HCT116 (cell line): ENCODE measurements at regions not wholly inside any gene's neighbourhood (a gene's known extent, or its start where the extent isn't known, plus 50 kb on each side); places are given as distances from the start of the nearest gene placed in this dataset.

Experiments
- CBX3 ChIP-seq: IDR thresholded peaks from 2 replicates; pipeline ENCODE4 v1.6.1; 2012; ENCODE audit warnings: low read depth
- EZH2phosphoT487 ChIP-seq: fragments of 200-600 bp; IDR thresholded peaks from 2 replicates; pipeline ENCODE4 v1.6.1; 2018; ENCODE audit warnings: antibody characterized with exemption, borderline replicate concordance
- JUND ChIP-seq: IDR thresholded peaks from 2 replicates; pipeline ENCODE4 v1.6.1; 2012
- POLR2AphosphoS5 ChIP-seq: IDR thresholded peaks from 2 replicates; pipeline ENCODE4 v1.6.1; 2011; ENCODE audit warnings: mild to moderate bottlenecking, low read depth, low read length, moderate library complexity
- TCF7L2 ChIP-seq: IDR thresholded peaks from 2 replicates; pipeline ENCODE4 v1.7.0; 2011; ENCODE audit warnings: borderline replicate concordance, inconsistent platforms; ENCODE audit not compliant: insufficient read depth, insufficient read length; ENCODE audit errors: extremely low read depth
- ZNF274 ChIP-seq: fragments of 200-500 bp; sonication (Bioruptor generic); IDR thresholded peaks from 2 replicates; pipeline ENCODE4 v1.6.1; 2014; ENCODE audit warnings: mild to moderate bottlenecking, low read depth, low read length, inconsistent platforms
- TF ChIP-seq, protein P1 (sequence below): IDR thresholded peaks from 2 replicates; pipeline ENCODE4 v1.6.1; 2012; ENCODE audit warnings: low read depth
- TF ChIP-seq, protein P2 (sequence below), 3 experiments: fragments of 200-600 bp in 1 of 3; sonication (generic) in 1 of 3; IDR thresholded peaks in 2 of 3; conservative IDR thresholded peaks in 1 of 3; 2 replicates each; pipeline ENCODE4 v1.5.1; 2012 to 2017; ENCODE audit warnings: low read depth in 2 of 3, low read length in 2 of 3, antibody characterized with exemption in 1 of 3, borderline replicate concordance in 1 of 3, control low read depth in 1 of 3, mild to moderate bottlenecking in 1 of 3, mixed read lengths in 1 of 3, mixed run types in 1 of 3, moderate library complexity in 1 of 3; ENCODE audit not compliant: insufficient read depth in 1 of 3
- TF ChIP-seq, protein P3 (sequence below): IDR thresholded peaks from 2 replicates; pipeline ENCODE4 v1.6.1; 2012

DNA sequence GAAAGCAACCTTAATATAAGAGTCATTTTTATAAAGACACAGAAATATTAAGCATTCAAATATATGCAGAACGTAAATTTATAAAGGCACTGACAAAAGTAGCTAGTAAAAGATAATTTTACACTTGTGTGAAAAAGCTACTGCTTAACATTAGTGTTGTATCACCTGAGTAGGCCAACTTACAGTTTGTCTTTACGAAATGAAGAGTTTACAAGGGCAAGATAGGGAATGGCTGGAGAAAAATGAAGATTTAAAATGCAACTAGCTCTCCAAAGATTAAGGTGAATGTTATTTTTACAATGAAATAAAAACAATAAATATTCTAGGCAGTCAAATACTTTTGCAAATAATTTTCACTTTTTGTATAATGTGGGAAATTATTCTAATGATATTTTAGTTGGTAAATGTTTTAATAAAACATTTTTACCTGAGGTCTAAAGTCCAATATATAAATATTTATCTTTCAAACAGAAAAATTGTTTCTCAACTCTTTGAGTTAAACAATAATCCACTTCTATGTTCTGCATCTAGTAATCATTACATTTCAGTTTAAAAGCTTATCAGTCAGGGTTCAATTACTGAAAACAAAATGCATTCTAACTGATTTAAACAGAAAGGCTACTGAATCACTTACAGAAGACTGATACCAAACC is 382.6 kb downstream of the IPMK start:
- TF ChIP-seq ZNF274 (no peak), CBX3 (no peak), TCF7L2 (no peak), JUND (no peak), POLR2AphosphoS5 (no peak), EZH2phosphoT487 (no peak)
- TF ChIP-seq, protein P1, sequence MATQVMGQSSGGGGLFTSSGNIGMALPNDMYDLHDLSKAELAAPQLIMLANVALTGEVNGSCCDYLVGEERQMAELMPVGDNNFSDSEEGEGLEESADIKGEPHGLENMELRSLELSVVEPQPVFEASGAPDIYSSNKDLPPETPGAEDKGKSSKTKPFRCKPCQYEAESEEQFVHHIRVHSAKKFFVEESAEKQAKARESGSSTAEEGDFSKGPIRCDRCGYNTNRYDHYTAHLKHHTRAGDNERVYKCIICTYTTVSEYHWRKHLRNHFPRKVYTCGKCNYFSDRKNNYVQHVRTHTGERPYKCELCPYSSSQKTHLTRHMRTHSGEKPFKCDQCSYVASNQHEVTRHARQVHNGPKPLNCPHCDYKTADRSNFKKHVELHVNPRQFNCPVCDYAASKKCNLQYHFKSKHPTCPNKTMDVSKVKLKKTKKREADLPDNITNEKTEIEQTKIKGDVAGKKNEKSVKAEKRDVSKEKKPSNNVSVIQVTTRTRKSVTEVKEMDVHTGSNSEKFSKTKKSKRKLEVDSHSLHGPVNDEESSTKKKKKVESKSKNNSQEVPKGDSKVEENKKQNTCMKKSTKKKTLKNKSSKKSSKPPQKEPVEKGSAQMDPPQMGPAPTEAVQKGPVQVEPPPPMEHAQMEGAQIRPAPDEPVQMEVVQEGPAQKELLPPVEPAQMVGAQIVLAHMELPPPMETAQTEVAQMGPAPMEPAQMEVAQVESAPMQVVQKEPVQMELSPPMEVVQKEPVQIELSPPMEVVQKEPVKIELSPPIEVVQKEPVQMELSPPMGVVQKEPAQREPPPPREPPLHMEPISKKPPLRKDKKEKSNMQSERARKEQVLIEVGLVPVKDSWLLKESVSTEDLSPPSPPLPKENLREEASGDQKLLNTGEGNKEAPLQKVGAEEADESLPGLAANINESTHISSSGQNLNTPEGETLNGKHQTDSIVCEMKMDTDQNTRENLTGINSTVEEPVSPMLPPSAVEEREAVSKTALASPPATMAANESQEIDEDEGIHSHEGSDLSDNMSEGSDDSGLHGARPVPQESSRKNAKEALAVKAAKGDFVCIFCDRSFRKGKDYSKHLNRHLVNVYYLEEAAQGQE = no peak
- TF ChIP-seq, protein P2, sequence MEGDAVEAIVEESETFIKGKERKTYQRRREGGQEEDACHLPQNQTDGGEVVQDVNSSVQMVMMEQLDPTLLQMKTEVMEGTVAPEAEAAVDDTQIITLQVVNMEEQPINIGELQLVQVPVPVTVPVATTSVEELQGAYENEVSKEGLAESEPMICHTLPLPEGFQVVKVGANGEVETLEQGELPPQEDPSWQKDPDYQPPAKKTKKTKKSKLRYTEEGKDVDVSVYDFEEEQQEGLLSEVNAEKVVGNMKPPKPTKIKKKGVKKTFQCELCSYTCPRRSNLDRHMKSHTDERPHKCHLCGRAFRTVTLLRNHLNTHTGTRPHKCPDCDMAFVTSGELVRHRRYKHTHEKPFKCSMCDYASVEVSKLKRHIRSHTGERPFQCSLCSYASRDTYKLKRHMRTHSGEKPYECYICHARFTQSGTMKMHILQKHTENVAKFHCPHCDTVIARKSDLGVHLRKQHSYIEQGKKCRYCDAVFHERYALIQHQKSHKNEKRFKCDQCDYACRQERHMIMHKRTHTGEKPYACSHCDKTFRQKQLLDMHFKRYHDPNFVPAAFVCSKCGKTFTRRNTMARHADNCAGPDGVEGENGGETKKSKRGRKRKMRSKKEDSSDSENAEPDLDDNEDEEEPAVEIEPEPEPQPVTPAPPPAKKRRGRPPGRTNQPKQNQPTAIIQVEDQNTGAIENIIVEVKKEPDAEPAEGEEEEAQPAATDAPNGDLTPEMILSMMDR (IDR thresholded peaks at IDR 0.05 in 2 of 3, conservative IDR thresholded peaks at IDR 0.05 in 1 of 3; ENCODE audit: borderline replicate concordance in 1 of 3, insufficient read depth in 1 of 3, low read depth in 2 of 3, low read length in 2 of 3) = no peak
- TF ChIP-seq, protein P3, sequence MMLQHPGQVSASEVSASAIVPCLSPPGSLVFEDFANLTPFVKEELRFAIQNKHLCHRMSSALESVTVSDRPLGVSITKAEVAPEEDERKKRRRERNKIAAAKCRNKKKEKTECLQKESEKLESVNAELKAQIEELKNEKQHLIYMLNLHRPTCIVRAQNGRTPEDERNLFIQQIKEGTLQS = no peak
